ENCODE measurements at regions not wholly inside any gene's neighbourhood (a gene's known extent, or its start where the extent isn't known, plus 50 kb on each side); places are given as distances from the start of the nearest gene placed in this dataset.

DNA sequence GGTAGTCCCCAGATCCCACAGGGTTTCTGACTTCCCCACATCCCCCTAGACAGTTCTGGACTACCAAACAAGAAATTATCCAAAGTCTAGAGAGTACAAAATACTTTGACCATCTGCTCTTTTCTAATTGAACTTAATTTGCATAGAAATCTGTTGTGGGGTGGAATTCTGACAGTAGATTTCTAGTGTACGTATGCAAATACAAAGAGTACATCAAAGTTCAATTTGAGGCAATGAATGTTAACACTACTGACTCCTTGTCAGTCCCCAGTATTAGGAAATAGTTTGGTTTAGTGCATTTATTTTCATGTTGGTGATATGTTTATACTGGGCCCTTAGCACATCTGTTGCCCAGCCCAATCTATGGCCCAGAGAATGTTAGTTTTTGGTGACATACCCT lies 292.6 kb downstream of the CETN3 start:
- TF ChIP-seq, protein P1, sequence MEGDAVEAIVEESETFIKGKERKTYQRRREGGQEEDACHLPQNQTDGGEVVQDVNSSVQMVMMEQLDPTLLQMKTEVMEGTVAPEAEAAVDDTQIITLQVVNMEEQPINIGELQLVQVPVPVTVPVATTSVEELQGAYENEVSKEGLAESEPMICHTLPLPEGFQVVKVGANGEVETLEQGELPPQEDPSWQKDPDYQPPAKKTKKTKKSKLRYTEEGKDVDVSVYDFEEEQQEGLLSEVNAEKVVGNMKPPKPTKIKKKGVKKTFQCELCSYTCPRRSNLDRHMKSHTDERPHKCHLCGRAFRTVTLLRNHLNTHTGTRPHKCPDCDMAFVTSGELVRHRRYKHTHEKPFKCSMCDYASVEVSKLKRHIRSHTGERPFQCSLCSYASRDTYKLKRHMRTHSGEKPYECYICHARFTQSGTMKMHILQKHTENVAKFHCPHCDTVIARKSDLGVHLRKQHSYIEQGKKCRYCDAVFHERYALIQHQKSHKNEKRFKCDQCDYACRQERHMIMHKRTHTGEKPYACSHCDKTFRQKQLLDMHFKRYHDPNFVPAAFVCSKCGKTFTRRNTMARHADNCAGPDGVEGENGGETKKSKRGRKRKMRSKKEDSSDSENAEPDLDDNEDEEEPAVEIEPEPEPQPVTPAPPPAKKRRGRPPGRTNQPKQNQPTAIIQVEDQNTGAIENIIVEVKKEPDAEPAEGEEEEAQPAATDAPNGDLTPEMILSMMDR (IDR thresholded peaks at IDR 0.05) = no peak
- TF ChIP-seq POLR2AphosphoS5 (IDR thresholded peaks at IDR 0.05) = no peak
